ENCODE measurements at regions not wholly inside any gene's neighbourhood (a gene's known extent, or its start where the extent isn't known, plus 50 kb on each side); places are given as distances from the start of the nearest gene placed in this dataset.

DNA sequence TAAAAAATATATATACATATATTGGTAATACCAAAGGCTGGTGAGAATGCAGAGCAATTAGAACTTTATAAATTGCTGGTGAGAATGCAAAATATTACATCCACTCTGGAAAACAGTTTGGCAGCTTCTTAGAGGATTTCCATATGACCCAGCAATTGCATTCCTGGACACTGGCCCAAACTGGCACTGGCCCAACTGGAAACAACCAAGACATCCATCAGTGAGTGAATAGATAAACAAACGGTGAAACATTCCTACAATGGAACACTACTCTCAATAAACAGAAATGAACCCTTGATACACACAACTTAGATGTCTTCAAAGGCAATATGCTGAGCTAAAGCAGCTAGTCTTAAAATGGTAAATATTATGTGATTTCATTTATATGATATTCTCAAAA, 524.2 kb downstream of the IQCM start:
- no peak for TF ChIP-seq CTCF (conservative IDR thresholded peaks at IDR 0.05)
- Mint-ChIP-seq H3K4me3 (no peak overlapping the region), H3K27ac (no peak overlapping the region), H3K4me1 (ENCODE audit: unreplicated experiment) (peaks cover 6% of the 10 kb centered on the region), H3K36me3 (no peaks in the 10 kb centered on the region), H3K27me3 (no peaks in the 10 kb centered on the region), H3K9me3 (no peaks in the 10 kb centered on the region)
- DNase-seq (ENCODE audit: extremely low spot score, unreplicated experiment), result no peak

DNA sequence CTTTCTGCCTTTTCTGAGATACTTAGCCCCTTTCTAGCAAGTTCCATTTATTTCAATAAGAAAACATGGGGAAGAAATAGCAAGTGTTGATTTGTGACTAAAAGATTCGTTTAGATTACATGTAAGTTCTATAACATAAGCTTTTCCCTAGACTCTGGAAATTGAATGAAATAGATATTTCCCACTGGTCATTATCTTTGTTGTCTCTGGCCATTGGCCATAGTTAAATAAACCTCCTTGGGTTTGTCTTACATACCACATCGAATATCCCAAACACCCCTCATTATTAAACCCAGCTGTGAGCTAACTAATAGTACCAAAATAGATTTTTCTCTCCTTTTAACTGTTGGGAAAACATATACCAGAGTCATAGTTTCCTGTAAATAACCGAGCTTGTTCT, 534.8 kb downstream of the IQCM start:
- DNase-seq (ENCODE audit: extremely low spot score, unreplicated experiment), result no peak
- H3K27ac Mint-ChIP-seq, result no peak overlapping the region
- no peak overlapping the region for H3K4me3 Mint-ChIP-seq
- H3K27me3 Mint-ChIP-seq, result no peaks in the 10 kb centered on the region
- TF ChIP-seq CTCF (conservative IDR thresholded peaks at IDR 0.05), result no peak
- H3K36me3 Mint-ChIP-seq, result no peaks in the 10 kb centered on the region
- H3K4me1 Mint-ChIP-seq (ENCODE audit: unreplicated experiment), result peaks cover 6% of the 10 kb centered on the region
- H3K9me3 Mint-ChIP-seq, result no peaks in the 10 kb centered on the region

DNA sequence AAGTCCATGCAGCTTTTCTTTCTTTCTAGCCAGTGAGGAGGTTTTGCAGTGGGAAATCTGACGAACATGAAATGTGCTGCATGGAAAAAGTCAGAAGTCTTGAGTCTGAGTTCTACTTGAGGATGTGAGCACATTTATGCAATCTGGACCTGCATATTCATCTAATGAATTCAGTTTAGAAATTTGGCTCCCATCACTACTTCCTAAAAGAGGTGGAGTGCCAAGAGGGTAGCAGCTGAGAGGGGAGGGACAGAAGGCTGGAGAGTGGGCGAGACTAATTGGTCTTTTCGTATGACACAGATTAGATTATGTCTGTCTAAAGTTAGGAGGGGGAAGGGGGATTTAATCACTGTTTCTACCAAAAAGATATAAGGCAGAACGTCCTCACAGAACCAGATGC, 535.9 kb downstream of the IQCM start:
- Mint-ChIP-seq H3K27ac (no peak overlapping the region), H3K27me3 (no peaks in the 10 kb centered on the region), H3K9me3 (no peaks in the 10 kb centered on the region), H3K4me3 (no peak overlapping the region), H3K4me1 (ENCODE audit: unreplicated experiment) (peaks cover 6% of the 10 kb centered on the region), H3K36me3 (no peaks in the 10 kb centered on the region)
- TF ChIP-seq CTCF (conservative IDR thresholded peaks at IDR 0.05), result no peak
- no peak for DNase-seq (ENCODE audit: extremely low spot score, unreplicated experiment)

GRCh38 chr4:149279331-149279730, 536.3 kb downstream of the IQCM start:
- Mint-ChIP-seq H3K4me3 (no peak overlapping the region), H3K36me3 (no peaks in the 10 kb centered on the region), H3K27me3 (no peaks in the 10 kb centered on the region)

DNA sequence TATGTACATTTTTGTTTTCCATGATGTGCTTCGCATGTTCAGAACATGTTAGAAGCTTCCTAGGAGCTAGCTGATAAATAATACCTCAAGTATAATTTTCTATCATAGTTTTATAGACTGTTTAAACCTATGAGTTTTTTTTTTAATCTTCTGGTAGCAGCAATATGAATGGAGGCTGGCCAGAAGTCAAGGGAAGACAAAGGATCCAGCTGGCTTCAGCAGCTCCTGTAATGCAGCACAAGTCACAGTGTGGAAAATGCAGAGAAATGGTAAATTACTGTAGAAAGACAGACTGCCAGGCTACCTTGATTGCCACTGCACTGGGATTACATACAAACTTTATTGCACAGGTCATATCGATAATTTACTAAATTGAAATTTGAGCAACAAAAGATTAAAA, 537.9 kb downstream of the IQCM start:
- TF ChIP-seq CTCF (conservative IDR thresholded peaks at IDR 0.05), result no peak
- no peaks in the 10 kb centered on the region for H3K27me3 Mint-ChIP-seq
- H3K9me3 Mint-ChIP-seq, result no peaks in the 10 kb centered on the region
- no peak overlapping the region for H3K4me3 Mint-ChIP-seq
- no peak overlapping the region for H3K27ac Mint-ChIP-seq
- H3K36me3 Mint-ChIP-seq, result no peaks in the 10 kb centered on the region
- H3K4me1 Mint-ChIP-seq (ENCODE audit: unreplicated experiment), result peaks cover 6% of the 10 kb centered on the region
- DNase-seq (ENCODE audit: extremely low spot score, unreplicated experiment), result no peak

More at GRCh38 chr4:149279331-149279730, 536.3 kb downstream of the IQCM start:
- no peak overlapping the region for H3K27ac Mint-ChIP-seq
- no peak for DNase-seq (ENCODE audit: extremely low spot score, unreplicated experiment)
- no peak for TF ChIP-seq CTCF (conservative IDR thresholded peaks at IDR 0.05)
- no peaks in the 10 kb centered on the region for H3K9me3 Mint-ChIP-seq
- H3K4me1 Mint-ChIP-seq (ENCODE audit: unreplicated experiment), result peaks cover 6% of the 10 kb centered on the region

DNA sequence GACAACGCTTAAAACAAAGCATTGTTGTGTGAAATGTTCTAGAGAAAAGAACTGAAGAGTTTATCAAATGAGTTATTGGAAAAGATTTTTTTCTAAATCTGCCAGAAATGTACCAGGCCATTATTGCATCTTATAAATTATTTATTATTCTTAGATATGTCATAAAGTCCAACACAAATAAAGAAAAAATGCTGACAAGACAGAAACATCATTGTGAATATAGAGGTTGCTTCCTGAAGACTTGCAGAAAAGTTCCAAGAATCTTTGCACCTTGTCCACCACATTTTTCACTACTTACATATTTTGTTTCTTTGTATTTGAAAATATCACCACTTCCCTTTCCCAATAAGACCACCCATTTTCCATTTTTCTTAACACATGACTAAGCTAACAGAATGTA, 545.8 kb downstream of the IQCM start:
- no peak for TF ChIP-seq CTCF (conservative IDR thresholded peaks at IDR 0.05)
- no peak overlapping the region for H3K27ac Mint-ChIP-seq
- H3K4me1 Mint-ChIP-seq (ENCODE audit: unreplicated experiment), result no peaks in the 10 kb centered on the region
- H3K4me3 Mint-ChIP-seq, result no peak overlapping the region
- peaks cover 3% of the 10 kb centered on the region for H3K27me3 Mint-ChIP-seq
- peaks cover 4% of the 10 kb centered on the region for H3K9me3 Mint-ChIP-seq
- no peaks in the 10 kb centered on the region for H3K36me3 Mint-ChIP-seq
- no peak for DNase-seq (ENCODE audit: extremely low spot score, unreplicated experiment)
